Tibial artery (tissue), 4 donors: ENCODE measurements at regions not wholly inside any gene's neighbourhood (a gene's known extent, or its start where the extent isn't known, plus 50 kb on each side); places are given as distances from the start of the nearest gene placed in this dataset.

Experiments used
- DNase-seq, 2 donors: peaks; one replicate each; pipeline ENCODE4 v3.0.0-alpha.2; 2019
- H3K27ac ChIP-seq, 2 donors: fragments of 200-600 bp; sonication (generic) in 1 of 2; 1 replicate in 1 of 2; 2 replicates in 1 of 2; pipeline ENCODE4 v1.5.1; 2018 to 2019; ENCODE audit warnings: mild to moderate bottlenecking in 1 of 2
- H3K27me3 ChIP-seq, 2 donors: fragments of 200-600 bp; sonication (generic) in 1 of 2; one replicate each; pipeline versions ENCODE4 v1.5.1 to v1.6.0; 2016 to 2019
- H3K36me3 ChIP-seq, 3 donors: fragments of 200-600 bp; sonication (generic) in 2 of 3; one replicate each; pipeline ENCODE4 v1.5.1; 2016 to 2019; ENCODE audit warnings: mild to moderate bottlenecking in 2 of 3
- H3K4me1 ChIP-seq, 4 donors: fragments of 200-600 bp; sonication (generic) in 2 of 4; 1 replicate in 3 of 4; 2 replicates in 1 of 4; pipeline ENCODE4 v1.5.1; 2016 to 2019
- H3K4me3 ChIP-seq, 2 donors: fragments of 200-600 bp; sonication (generic) in 1 of 2; 1 replicate in 1 of 2; 2 replicates in 1 of 2; pipeline ENCODE4 v1.5.1; 2018 to 2019; ENCODE audit warnings: mild to moderate bottlenecking in 2 of 2
- H3K9me3 ChIP-seq, 3 donors: fragments of 200-600 bp; sonication (generic) in 1 of 3; one replicate each; pipeline ENCODE4 v1.5.1; 2016 to 2019
- intact Hi-C: fragments of 100-400 bp; cut with DNase I; formaldehyde crosslinking; loops from one replicate; pipeline ENCODE4 v1.15.0; 2023; ENCODE audit warnings: low total_unique reads
- TF ChIP-seq, protein P1 (sequence below), 2 experiments: fragments of 200-600 bp in 1 of 2; fragments of 450-650 bp in 1 of 2; IDR thresholded peaks; one replicate each; pipeline ENCODE4 v1.5.1; 2017 to 2019; ENCODE audit warnings: antibody characterized with exemption in 2 of 2, mild to moderate bottlenecking in 1 of 2, moderate library complexity in 1 of 2

DNA sequence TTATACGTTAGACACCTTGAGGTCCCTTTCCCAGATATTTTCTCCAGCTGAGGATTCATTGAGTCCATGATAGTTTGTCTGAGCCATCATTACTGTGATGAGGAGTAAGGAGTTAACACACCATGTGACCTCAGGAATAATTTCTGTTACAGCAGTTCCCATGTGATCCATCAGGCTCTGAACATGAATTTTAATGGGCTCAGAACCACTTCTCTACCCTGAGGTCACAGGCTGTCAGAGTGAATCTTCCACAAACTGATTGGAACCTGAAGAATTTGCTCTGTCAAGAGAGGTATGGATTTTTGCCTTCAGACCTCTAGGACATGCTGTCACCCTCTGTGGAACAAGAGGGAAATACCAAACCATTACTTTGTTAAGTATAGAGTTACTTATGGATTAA lies 81.0 kb downstream of the NTMT2 start:
- H3K9me3 ChIP-seq, result no peaks in the 10 kb centered on the region
- no peaks in the 10 kb centered on the region for H3K27me3 ChIP-seq
- H3K36me3 ChIP-seq, result no peaks in the 10 kb centered on the region
- TF ChIP-seq, protein P1, sequence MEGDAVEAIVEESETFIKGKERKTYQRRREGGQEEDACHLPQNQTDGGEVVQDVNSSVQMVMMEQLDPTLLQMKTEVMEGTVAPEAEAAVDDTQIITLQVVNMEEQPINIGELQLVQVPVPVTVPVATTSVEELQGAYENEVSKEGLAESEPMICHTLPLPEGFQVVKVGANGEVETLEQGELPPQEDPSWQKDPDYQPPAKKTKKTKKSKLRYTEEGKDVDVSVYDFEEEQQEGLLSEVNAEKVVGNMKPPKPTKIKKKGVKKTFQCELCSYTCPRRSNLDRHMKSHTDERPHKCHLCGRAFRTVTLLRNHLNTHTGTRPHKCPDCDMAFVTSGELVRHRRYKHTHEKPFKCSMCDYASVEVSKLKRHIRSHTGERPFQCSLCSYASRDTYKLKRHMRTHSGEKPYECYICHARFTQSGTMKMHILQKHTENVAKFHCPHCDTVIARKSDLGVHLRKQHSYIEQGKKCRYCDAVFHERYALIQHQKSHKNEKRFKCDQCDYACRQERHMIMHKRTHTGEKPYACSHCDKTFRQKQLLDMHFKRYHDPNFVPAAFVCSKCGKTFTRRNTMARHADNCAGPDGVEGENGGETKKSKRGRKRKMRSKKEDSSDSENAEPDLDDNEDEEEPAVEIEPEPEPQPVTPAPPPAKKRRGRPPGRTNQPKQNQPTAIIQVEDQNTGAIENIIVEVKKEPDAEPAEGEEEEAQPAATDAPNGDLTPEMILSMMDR (IDR thresholded peaks at IDR 0.05), result no peak
- H3K4me3 ChIP-seq, result no peak overlapping the region
- peaks cover 4 to 18% (median 9%) of the 10 kb centered on the region in 4 donors for H3K4me1 ChIP-seq
- intact Hi-C loops, result no loop called here
- peak overlapping the region in 1 of 2 donors; percentile 67 for H3K27ac ChIP-seq
- no peak for DNase-seq

DNA sequence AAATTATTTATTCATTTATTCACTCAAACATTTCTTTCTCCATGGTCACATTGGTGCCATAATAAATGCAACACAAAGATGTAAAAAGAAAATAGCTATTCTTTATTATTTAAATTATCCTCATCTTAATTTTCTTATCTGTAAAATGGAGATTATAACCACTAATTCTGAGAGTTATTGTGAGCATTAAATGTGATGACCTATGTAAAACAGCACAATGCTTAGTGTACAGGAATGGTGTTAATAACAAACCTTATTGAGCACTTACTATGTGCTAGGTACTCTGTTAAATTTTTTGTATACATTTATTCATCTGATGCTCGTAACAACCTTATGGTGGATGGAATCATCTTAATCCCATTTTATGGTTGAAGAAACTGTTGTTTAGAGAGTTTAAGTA lies 84.6 kb downstream of the NTMT2 start:
- no peak overlapping the region for H3K4me3 ChIP-seq
- H3K27me3 ChIP-seq, result no peaks in the 10 kb centered on the region
- no peaks in the 10 kb centered on the region for H3K9me3 ChIP-seq
- H3K4me1 ChIP-seq, result peaks cover 2 to 12% (median 7%) of the 10 kb centered on the region in 4 donors
- H3K27ac ChIP-seq, result no peak overlapping the region
- TF ChIP-seq, protein P1 (IDR thresholded peaks at IDR 0.05), result no peak
- intact Hi-C loops, result no loop called here
- H3K36me3 ChIP-seq, result no peaks in the 10 kb centered on the region
- DNase-seq, result no peak

DNA sequence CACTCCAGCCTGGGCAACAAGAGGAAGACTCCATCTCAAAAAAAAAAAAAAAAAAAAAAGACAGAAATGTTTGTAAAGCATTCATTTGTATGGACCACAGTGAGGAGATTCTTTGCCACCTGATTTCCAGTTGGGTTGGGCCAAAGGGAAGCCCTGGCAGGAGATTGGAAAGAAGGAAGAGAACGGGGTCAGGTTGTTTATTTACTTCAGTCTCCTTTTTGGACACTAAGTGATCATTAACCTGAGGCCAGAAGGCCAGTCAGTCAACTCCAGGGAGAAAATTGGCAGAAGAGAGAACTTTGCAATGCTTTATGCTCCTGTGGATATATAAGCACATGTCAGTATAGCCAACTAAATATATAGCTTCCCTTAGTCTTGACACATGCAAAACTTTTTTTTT lies 85.9 kb downstream of the NTMT2 start:
- TF ChIP-seq, protein P1 (IDR thresholded peaks at IDR 0.05), result no peak
- H3K27ac ChIP-seq, result no peak overlapping the region
- intact Hi-C loops, result no loop called here

DNA sequence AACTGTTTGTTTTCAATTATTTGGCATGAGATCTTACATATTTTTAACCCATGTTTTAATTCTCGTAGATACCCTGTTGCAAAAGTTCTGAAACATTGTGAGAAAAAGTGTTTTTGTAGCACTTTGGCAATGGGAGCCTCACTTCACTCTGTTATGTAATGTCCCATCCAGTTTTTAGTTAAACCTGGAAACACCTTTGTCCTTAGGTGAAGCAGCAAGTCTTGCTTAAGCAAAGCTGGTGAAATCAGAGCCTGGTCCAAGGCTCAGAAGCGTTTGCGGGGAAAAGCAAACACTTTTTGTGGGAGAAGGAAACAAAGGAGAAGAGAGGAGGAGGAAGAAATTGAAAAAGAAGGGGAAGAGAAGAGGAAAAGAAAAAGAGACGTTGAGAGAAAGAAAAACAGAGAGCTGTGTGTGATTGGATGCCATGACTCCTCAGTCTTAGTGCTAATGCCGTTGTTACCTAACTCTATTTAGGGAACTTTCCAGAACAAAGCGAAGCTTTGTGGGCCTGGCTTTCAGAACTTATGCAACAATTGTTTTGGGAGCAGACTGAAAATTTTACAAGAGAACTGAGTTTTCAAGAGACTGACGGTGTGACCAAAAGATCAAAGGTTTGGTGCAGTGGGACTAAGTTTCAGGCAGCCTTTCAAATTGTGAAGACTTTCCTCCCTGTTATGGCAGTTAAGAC lies 93.1 kb downstream of the NTMT2 start:
- no peaks in the 10 kb centered on the region for H3K9me3 ChIP-seq
- no peaks in the 10 kb centered on the region for H3K36me3 ChIP-seq
- no peaks in the 10 kb centered on the region for H3K4me1 ChIP-seq
- no peak overlapping the region for H3K4me3 ChIP-seq
- H3K27ac ChIP-seq, result no peak overlapping the region
- TF ChIP-seq, protein P1 (IDR thresholded peaks at IDR 0.05), result no peak
- intact Hi-C loops, result no loop called here
- H3K27me3 ChIP-seq, result no peaks in the 10 kb centered on the region
- DNase-seq, result no peak

More for the DNA sequence above, 85.9 kb downstream of the NTMT2 start:
- Histone ChIP-seq H3K4me3 (no peak overlapping the region), H3K4me1 (peaks cover 0 to under 1% (median 0%) of the 10 kb centered on the region in 4 donors), H3K9me3 (no peaks in the 10 kb centered on the region), H3K36me3 (no peaks in the 10 kb centered on the region), H3K27me3 (no peaks in the 10 kb centered on the region)
- no peak for DNase-seq

DNA sequence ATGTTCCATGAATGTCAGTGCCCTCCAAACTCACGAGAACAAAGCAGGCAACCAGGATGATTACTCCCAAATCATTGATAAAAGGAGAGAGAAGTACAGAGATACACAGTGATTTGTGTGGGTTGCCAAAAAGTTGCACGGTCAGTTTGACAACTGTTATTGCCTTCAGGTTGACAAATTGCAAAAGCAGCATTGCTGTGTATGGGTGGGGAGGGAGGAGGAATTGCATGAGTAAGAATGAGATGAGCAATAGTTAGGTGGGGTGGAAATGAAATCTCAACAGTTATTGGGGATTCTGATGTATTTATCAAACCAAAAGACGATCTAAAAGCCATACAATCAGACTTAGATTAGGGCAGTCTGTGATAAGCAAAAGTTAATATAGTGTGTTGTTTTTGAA lies 93.7 kb downstream of the NTMT2 start:
- TF ChIP-seq, protein P1 (IDR thresholded peaks at IDR 0.05), result no peak
- H3K27me3 ChIP-seq, result no peaks in the 10 kb centered on the region
- DNase-seq, result no peak
- H3K36me3 ChIP-seq, result no peaks in the 10 kb centered on the region
- no peaks in the 10 kb centered on the region for H3K4me1 ChIP-seq
- intact Hi-C loops, result no loop called here
- H3K4me3 ChIP-seq, result no peak overlapping the region
- no peaks in the 10 kb centered on the region for H3K9me3 ChIP-seq
- no peak overlapping the region for H3K27ac ChIP-seq
